ENCODE measurements at regions not wholly inside any gene's neighbourhood (a gene's known extent, or its start where the extent isn't known, plus 50 kb on each side); places are given as distances from the start of the nearest gene placed in this dataset.

GRCh38 chr13:23039266-23039935, 141.4 kb upstream of the SGCG start:
- TF ChIP-seq POLR2AphosphoS5 (IDR thresholded peaks at IDR 0.05; ENCODE audit: low read depth, low read length) (no peak), EGR1 (IDR thresholded peaks at IDR 0.05; ENCODE audit: borderline replicate concordance, low read depth, low read length) (no peak), KDM1A (IDR thresholded peaks at IDR 0.05; ENCODE audit: borderline replicate concordance, low read length) (no peak), CTCF (IDR thresholded peaks at IDR 0.05; ENCODE audit: control extremely low read depth in 1 of 3, insufficient read depth in 1 of 3, low read depth in 1 of 3, low read length in 3 of 3) (no peak), TAF1 (IDR thresholded peaks at IDR 0.05; ENCODE audit: low read depth, low read length) (no peak), POLR2A (IDR thresholded peaks at IDR 0.05; ENCODE audit: control extremely low read depth in 1 of 2, low read depth in 2 of 2, low read length in 2 of 2) (no peak), RFX5 (IDR thresholded peaks at IDR 0.05; ENCODE audit: borderline replicate concordance, low read depth, low read length) (no peak)
